ENCODE measurements at regions not wholly inside any gene's neighbourhood (a gene's known extent, or its start where the extent isn't known, plus 50 kb on each side); places are given as distances from the start of the nearest gene placed in this dataset.

DNA sequence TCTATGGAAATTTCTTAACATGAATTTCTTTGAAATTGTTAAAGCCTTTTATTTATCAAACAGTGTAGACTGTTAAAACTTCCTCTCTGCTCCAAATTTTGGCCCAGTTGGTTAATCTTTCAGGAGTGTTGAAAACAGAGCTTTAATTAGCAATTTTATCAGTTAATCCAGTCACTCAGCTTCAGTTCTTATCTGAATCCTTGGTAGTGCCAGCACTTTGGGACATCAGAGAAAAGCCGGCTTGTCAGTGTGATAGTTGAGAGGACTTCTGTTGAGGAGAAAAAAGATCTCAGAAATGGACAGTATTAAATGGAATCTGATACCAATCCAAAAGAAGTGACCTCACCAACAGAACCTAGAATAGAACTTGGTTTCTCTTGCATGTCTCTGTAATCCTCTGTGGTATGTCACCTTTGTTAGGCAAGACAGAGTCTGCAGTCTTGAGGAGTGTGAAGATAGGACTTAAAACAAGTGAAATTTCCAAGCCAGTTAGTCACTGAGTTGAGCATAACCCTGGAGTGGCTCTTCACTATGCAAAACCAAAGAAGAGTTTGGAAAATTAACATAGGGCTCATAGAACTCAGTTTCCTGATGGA, 251.8 kb downstream of the NNT start:
- no peaks in the 10 kb centered on the region for H3K9me3 ChIP-seq
- intact Hi-C loops (cut with DNase I; ENCODE audit: low total_unique reads), result no loop called here
- H3K4me3 ChIP-seq, result no peak overlapping the region
- no peak overlapping the region for H3K27ac ChIP-seq
- DNase-seq, result no peak
- TF ChIP-seq, protein P1, sequence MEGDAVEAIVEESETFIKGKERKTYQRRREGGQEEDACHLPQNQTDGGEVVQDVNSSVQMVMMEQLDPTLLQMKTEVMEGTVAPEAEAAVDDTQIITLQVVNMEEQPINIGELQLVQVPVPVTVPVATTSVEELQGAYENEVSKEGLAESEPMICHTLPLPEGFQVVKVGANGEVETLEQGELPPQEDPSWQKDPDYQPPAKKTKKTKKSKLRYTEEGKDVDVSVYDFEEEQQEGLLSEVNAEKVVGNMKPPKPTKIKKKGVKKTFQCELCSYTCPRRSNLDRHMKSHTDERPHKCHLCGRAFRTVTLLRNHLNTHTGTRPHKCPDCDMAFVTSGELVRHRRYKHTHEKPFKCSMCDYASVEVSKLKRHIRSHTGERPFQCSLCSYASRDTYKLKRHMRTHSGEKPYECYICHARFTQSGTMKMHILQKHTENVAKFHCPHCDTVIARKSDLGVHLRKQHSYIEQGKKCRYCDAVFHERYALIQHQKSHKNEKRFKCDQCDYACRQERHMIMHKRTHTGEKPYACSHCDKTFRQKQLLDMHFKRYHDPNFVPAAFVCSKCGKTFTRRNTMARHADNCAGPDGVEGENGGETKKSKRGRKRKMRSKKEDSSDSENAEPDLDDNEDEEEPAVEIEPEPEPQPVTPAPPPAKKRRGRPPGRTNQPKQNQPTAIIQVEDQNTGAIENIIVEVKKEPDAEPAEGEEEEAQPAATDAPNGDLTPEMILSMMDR (IDR thresholded peaks at IDR 0.05 in 8 of 11, conservative IDR thresholded peaks at IDR 0.05 in 3 of 11), result no peak
- TF ChIP-seq POLR2A (IDR thresholded peaks at IDR 0.05) (no peak), POLR2AphosphoS5 (IDR thresholded peaks at IDR 0.05) (no peak)
- no peaks in the 10 kb centered on the region for H3K27me3 ChIP-seq (replicated peaks in 1 of 7)
- no peaks in the 10 kb centered on the region for H3K36me3 ChIP-seq
- 68 to 83% (median 73%) methylated on average over 1 of the region's 1 CpG for WGBS, 5 donors
- no peaks in the 10 kb centered on the region for H3K4me1 ChIP-seq

DNA sequence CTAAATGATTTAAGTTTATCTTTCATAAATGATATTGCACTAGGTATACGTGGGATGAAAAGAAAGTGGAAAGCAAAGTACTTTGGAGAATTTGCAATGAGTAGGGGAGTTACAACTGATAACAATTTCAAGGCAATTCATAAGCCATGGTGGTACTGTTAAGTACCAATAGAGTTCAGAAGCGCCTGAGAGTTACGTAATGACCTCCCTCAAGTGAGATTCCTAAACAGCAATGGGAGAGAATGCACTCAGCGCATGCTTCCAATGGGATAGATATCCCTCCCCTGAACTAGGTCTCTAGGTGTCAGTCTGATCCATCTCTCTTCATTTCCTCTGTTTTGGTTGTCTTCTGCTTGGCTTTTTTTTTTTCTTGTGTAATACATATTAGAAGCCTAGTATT, 249.3 kb downstream of the NNT start:
- intact Hi-C loops (cut with DNase I; ENCODE audit: low total_unique reads), result no loop called here
- H3K4me3 ChIP-seq, result no peak overlapping the region
- 82 to 90% (median 89%) methylated on average over 4 of the region's 4 CpGs for WGBS, 5 donors
- TF ChIP-seq, protein P1 (IDR thresholded peaks at IDR 0.05 in 8 of 11, conservative IDR thresholded peaks at IDR 0.05 in 3 of 11), result no peak
- TF ChIP-seq POLR2AphosphoS5 (IDR thresholded peaks at IDR 0.05) (no peak), POLR2A (IDR thresholded peaks at IDR 0.05) (no peak)
- no peaks in the 10 kb centered on the region for H3K9me3 ChIP-seq
- no peaks in the 10 kb centered on the region for H3K27me3 ChIP-seq (replicated peaks in 1 of 7)
- H3K4me1 ChIP-seq, result no peaks in the 10 kb centered on the region
- H3K27ac ChIP-seq, result no peak overlapping the region
- no peaks in the 10 kb centered on the region for H3K36me3 ChIP-seq
- no peak for DNase-seq

DNA sequence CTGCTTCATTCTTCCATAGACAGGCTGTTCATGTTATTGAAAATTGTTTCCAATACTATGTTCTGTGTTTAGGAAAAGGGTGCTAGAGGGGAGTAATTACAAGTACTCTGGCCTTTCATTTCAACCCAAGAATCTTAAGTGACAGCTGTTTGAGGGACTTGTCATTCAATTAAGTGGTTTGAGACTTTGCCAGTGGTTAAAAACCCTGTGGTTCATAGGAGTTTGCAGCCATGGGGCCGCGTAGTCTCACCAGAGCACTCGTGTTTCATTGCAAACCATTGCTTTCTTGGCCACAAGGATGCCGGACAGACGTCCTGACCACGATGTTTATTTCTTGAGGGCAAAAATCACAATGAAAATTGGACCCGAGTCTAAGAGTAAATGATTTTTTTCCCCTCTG, 248.8 kb downstream of the NNT start:
- intact Hi-C loops (cut with DNase I; ENCODE audit: low total_unique reads), result no loop called here
- 75 to 82% (median 77%) methylated on average over 7 of the region's 7 CpGs for WGBS, 5 donors
- Histone ChIP-seq H3K4me3 (no peak overlapping the region), H3K27me3 (replicated peaks in 1 of 7) (no peaks in the 10 kb centered on the region), H3K27ac (no peak overlapping the region), H3K4me1 (no peaks in the 10 kb centered on the region), H3K36me3 (no peaks in the 10 kb centered on the region), H3K9me3 (no peaks in the 10 kb centered on the region)
- no peak for DNase-seq
- TF ChIP-seq POLR2A (IDR thresholded peaks at IDR 0.05) (no peak), POLR2AphosphoS5 (IDR thresholded peaks at IDR 0.05) (no peak)
- TF ChIP-seq, protein P1 (IDR thresholded peaks at IDR 0.05 in 8 of 11, conservative IDR thresholded peaks at IDR 0.05 in 3 of 11), result no peak

DNA sequence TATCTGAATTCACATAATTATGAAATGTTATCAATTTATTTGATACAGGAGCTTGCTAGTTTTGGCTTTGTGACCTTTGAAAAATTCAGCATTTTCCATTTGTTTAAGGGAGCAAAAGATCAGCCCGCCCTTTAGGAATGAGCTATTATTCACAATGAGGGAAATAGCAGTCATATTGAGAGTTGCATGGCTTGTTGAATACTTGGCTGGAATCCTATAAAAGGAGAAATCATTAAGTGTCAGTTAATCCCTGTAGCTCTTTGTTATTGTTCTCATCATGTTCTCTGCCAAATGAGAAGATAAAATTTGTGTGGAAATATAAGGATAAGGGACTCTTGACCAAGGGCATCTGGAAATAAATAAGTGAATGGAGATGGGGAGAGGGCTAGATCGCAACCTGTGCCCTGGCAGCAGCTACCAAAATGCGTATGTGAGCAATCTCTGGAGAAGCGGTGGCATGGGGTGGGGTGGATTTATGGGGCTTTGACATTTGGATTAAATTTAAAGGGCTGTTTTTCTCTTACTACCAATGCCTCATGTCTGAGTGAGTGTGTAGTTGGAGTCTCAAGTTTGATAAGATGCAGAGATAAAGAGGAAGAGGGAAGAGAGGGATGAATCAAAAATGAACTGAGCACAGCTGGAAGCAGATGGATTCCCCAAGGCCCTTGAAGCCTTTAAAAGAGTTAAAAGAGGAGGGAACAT, 237.6 kb downstream of the NNT start:
- TF ChIP-seq, protein P1 (IDR thresholded peaks at IDR 0.05 in 8 of 11, conservative IDR thresholded peaks at IDR 0.05 in 3 of 11), result no peak
- TF ChIP-seq POLR2A (IDR thresholded peaks at IDR 0.05) (no peak), POLR2AphosphoS5 (IDR thresholded peaks at IDR 0.05) (no peak)
- intact Hi-C loops (cut with DNase I; ENCODE audit: low total_unique reads), result no loop called here
- WGBS, 5 donors, result 59 to 82% (median 78%) methylated on average over 4 of the region's 4 CpGs
- no peak overlapping the region for H3K27ac ChIP-seq
- no peaks in the 10 kb centered on the region for H3K9me3 ChIP-seq
- H3K36me3 ChIP-seq, result no peaks in the 10 kb centered on the region
- no peaks in the 10 kb centered on the region for H3K4me1 ChIP-seq
- H3K4me3 ChIP-seq, result no peak overlapping the region
- DNase-seq, result no peak
- no peaks in the 10 kb centered on the region for H3K27me3 ChIP-seq (replicated peaks in 1 of 7)

All from spleen (tissue), 11 donors.